Caco-2 (cell line): ENCODE measurements at regions not wholly inside any gene's neighbourhood (a gene's known extent, or its start where the extent isn't known, plus 50 kb on each side); places are given as distances from the start of the nearest gene placed in this dataset.

Experiments used
- BruUV-seq: library from RNA; stranded (reverse); fragments of 400-500 nt; replicated peaks from 2 replicates; lab custom pipeline; 2021; lab: Mats Ljungman, UMichigan
- CTCF ChIA-PET: fragments of 300-600 bp; sonication (Branson Sonifier 250); formaldehyde crosslinking; loops from one replicate; lab custom pipeline; 2022; ENCODE audit warnings: antibody characterized with exemption; lab: Charles Lee
- POLR2A ChIA-PET: fragments of 300-600 bp; sonication (Branson Sonifier 250); formaldehyde crosslinking; loops from one replicate; lab custom pipeline; 2022; ENCODE audit warnings: antibody characterized with exemption; lab: Charles Lee
- DNase-seq, 2 experiments: peaks; one replicate each; pipeline versions ENCODE4 v3.0.0 to v3.0.0-alpha.2; 2020 to 2022
- H3K27me3 ChIP-seq: replicated peaks from 2 replicates; pipeline ENCODE4 v1.6.0; 2011; ENCODE audit warnings: low read length; ENCODE audit not compliant: control insufficient read depth, insufficient read depth
- H3K36me3 ChIP-seq: 2 replicates; pipeline ENCODE4 v1.5.1; 2011; ENCODE audit warnings: low read length; ENCODE audit not compliant: control insufficient read depth, insufficient read depth
- H3K4me1 ChIP-seq: fragments of 250-450 bp; sonication (Bioruptor Pico); 2 replicates; pipeline ENCODE4 v1.5.1; 2020; ENCODE audit warnings: mild to moderate bottlenecking
- H3K4me3 ChIP-seq: 2 replicates; pipeline ENCODE4 v1.5.1; 2011; ENCODE audit warnings: low read depth, mild to moderate bottlenecking, control low read depth, low read length
- H3K9me3 ChIP-seq: fragments of 250-450 bp; sonication (Bioruptor Pico); 2 replicates; pipeline ENCODE4 v1.5.1; 2020; ENCODE audit warnings: mild to moderate bottlenecking, moderate library complexity
- H3K27ac Mint-ChIP-seq: one replicate; pipeline ENCODE4 v1.8.0; 2022; ENCODE audit warnings: mixed read lengths; ENCODE audit not compliant: unreplicated experiment
- H3K27me3 Mint-ChIP-seq: one replicate; pipeline ENCODE4 v1.8.0; 2022; ENCODE audit warnings: mixed read lengths; ENCODE audit not compliant: insufficient read depth, unreplicated experiment
- H3K36me3 Mint-ChIP-seq: one replicate; pipeline ENCODE4 v1.8.0; 2022; ENCODE audit warnings: mild to moderate bottlenecking, mixed read lengths; ENCODE audit not compliant: insufficient read depth, unreplicated experiment
- H3K4me1 Mint-ChIP-seq: one replicate; pipeline ENCODE4 v1.8.0; 2022; ENCODE audit warnings: low read depth, mixed read lengths; ENCODE audit not compliant: unreplicated experiment
- H3K4me3 Mint-ChIP-seq: one replicate; pipeline ENCODE4 v1.8.0; 2022; ENCODE audit warnings: mild to moderate bottlenecking, moderate library complexity, mixed read lengths; ENCODE audit not compliant: unreplicated experiment
- H3K9me3 Mint-ChIP-seq: one replicate; pipeline ENCODE4 v1.8.0; 2022; ENCODE audit warnings: mixed read lengths; ENCODE audit not compliant: unreplicated experiment
- intact Hi-C: fragments of 100-400 bp; cut with micrococcal nuclease; formaldehyde crosslinking; loops from one replicate; pipeline ENCODE4 v1.10.0; 2022; ENCODE audit not compliant: unreplicated experiment
- TF ChIP-seq, protein P1 (sequence below), 2 experiments: fragments of 200-600 bp in 1 of 2; IDR thresholded peaks; 1 replicate in 1 of 2; 2 replicates in 1 of 2; pipeline versions ENCODE4 v1.5.1 to v1.8.0; 2011 to 2022; ENCODE audit warnings: antibody characterized with exemption in 1 of 2, control low read depth in 1 of 2, inconsistent platforms in 1 of 2, low read depth in 1 of 2, low read length in 1 of 2, mild to moderate bottlenecking in 1 of 2, moderate library complexity in 1 of 2; ENCODE audit not compliant: insufficient read depth in 1 of 2, severe bottlenecking in 1 of 2, unreplicated experiment in 1 of 2

DNA sequence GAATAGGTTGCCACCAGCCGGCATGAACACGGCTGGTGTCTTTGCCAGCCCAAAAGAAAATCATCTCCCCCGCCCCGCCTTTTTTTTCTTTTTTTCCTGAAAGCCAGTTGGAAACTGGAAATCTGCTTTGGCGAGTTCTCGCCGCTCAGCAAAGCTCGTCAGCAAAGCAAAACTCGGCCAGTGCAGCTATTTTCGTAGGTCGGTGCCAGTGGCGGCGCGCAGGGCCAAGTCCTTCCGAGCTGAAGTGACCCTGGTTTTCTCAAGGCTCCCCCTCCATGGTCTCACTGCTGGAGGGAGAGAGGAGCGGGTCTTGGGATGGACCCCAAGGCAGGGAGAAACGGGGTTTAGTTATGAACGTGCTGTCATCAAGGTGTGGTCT, 248.4 kb upstream of the RTL1 start:
- Mint-ChIP-seq H3K4me3 (no peak overlapping the region), H3K4me1 (no peaks in the 10 kb centered on the region), H3K9me3 (peaks cover 27% of the 10 kb centered on the region), H3K27me3 (peaks cover 10% of the 10 kb centered on the region), H3K36me3 (no peaks in the 10 kb centered on the region), H3K27ac (no peak overlapping the region)
- DNase-seq, result no peak
- CTCF ChIA-PET, result no interaction called here
- BruUV-seq, result no TSS peak
- no peaks in the 10 kb centered on the region for H3K27me3 ChIP-seq
- POLR2A ChIA-PET, result no interaction called here
- no peaks in the 10 kb centered on the region for H3K4me1 ChIP-seq
- TF ChIP-seq, protein P1, sequence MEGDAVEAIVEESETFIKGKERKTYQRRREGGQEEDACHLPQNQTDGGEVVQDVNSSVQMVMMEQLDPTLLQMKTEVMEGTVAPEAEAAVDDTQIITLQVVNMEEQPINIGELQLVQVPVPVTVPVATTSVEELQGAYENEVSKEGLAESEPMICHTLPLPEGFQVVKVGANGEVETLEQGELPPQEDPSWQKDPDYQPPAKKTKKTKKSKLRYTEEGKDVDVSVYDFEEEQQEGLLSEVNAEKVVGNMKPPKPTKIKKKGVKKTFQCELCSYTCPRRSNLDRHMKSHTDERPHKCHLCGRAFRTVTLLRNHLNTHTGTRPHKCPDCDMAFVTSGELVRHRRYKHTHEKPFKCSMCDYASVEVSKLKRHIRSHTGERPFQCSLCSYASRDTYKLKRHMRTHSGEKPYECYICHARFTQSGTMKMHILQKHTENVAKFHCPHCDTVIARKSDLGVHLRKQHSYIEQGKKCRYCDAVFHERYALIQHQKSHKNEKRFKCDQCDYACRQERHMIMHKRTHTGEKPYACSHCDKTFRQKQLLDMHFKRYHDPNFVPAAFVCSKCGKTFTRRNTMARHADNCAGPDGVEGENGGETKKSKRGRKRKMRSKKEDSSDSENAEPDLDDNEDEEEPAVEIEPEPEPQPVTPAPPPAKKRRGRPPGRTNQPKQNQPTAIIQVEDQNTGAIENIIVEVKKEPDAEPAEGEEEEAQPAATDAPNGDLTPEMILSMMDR (IDR thresholded peaks at IDR 0.05; ENCODE audit: insufficient read depth in 1 of 2, low read depth in 1 of 2, low read length in 1 of 2, severe bottlenecking in 1 of 2, unreplicated experiment in 1 of 2), result no peak
- H3K36me3 ChIP-seq, result no peaks in the 10 kb centered on the region
- intact Hi-C loops, result no loop called here
- H3K9me3 ChIP-seq, result 0 out of 2 replicates have a peak, but pooled peaks cover 4% of the 10 kb centered on the region
- no peak overlapping the region for H3K4me3 ChIP-seq

DNA sequence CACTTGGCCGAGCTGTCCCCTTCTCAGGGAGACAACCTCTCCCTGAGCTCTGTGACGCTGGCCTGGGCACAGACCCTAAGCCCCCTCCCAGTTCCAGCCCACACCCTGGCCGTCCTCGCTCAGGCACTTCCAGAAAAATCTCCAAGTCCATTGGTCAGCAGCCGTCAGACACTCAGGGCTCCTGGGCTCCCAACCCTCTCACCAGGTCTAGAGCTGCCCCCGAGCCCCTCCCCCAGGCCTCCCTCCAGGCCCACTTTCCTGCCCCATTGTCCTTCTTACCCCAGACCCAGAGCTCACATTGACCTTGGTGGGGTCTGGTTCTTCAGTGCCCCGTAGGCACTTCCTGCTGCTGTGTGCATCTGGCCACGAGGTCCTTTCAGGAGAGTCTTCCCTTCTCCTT, 249.3 kb upstream of the RTL1 start:
- TF ChIP-seq, protein P1 (IDR thresholded peaks at IDR 0.05; ENCODE audit: insufficient read depth in 1 of 2, low read depth in 1 of 2, low read length in 1 of 2, severe bottlenecking in 1 of 2, unreplicated experiment in 1 of 2), result no peak
- peaks cover 13% of the 10 kb centered on the region for H3K27me3 Mint-ChIP-seq
- Histone ChIP-seq H3K4me1 (no peaks in the 10 kb centered on the region), H3K9me3 (no peaks in the 10 kb centered on the region), H3K36me3 (no peaks in the 10 kb centered on the region), H3K27me3 (no peaks in the 10 kb centered on the region), H3K4me3 (no peak overlapping the region)
- H3K4me3 Mint-ChIP-seq, result no peak overlapping the region
- intact Hi-C loops, result no loop called here
- no peak overlapping the region for H3K27ac Mint-ChIP-seq
- H3K36me3 Mint-ChIP-seq, result no peaks in the 10 kb centered on the region
- ChIA-PET POLR2A (no interaction called here), CTCF (no interaction called here)
- BruUV-seq, result no TSS peak
- no peak for DNase-seq
- H3K4me1 Mint-ChIP-seq, result no peaks in the 10 kb centered on the region
- peaks cover 19% of the 10 kb centered on the region for H3K9me3 Mint-ChIP-seq

DNA sequence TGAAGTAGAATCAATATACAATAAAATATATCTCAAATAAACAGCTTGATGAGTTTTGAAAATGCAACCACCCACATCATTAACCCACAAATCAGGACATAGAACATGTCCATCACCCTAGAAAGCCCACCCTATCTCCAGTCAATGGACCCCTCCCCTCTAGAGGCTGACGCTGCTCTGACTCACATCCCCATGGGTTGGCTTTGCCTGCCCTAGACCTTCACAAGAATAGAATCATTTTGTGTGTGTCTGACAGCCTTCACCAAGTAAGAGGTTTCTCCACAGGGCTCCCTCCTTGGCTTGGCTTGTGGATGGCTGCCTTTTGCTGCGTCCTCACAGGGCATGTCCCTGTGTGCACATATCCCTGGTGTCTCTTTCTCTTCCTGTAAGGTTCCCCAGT, 250.2 kb upstream of the RTL1 start:
- no peaks in the 10 kb centered on the region for H3K4me1 ChIP-seq
- CTCF ChIA-PET, result no interaction called here
- H3K4me3 ChIP-seq, result no peak overlapping the region
- H3K27me3 ChIP-seq, result no peaks in the 10 kb centered on the region
- TF ChIP-seq, protein P1 (IDR thresholded peaks at IDR 0.05; ENCODE audit: insufficient read depth in 1 of 2, low read depth in 1 of 2, low read length in 1 of 2, severe bottlenecking in 1 of 2, unreplicated experiment in 1 of 2), result no peak
- Mint-ChIP-seq H3K4me1 (no peaks in the 10 kb centered on the region), H3K27ac (no peak overlapping the region), H3K36me3 (no peaks in the 10 kb centered on the region), H3K4me3 (no peak overlapping the region), H3K9me3 (peaks cover 14% of the 10 kb centered on the region), H3K27me3 (peaks cover 11% of the 10 kb centered on the region)
- POLR2A ChIA-PET, result no interaction called here
- DNase-seq, result no peak
- no peaks in the 10 kb centered on the region for H3K36me3 ChIP-seq
- intact Hi-C loops, result no loop called here
- H3K9me3 ChIP-seq, result no peaks in the 10 kb centered on the region
- no TSS peak for BruUV-seq
